HepG2 (cell line): ENCODE measurements at regions not wholly inside any gene's neighbourhood (a gene's known extent, or its start where the extent isn't known, plus 50 kb on each side); places are given as distances from the start of the nearest gene placed in this dataset.

ENCODE experiments used
- ATAC-seq: fragments of 200-7000 bp; cut with Tn5 transposase; 3 replicates; pipeline ENCODE4 v1.9.1; 2020; ENCODE audit warnings: mild to moderate bottlenecking, moderate library complexity
- BruUV-seq: library from RNA; stranded (reverse); fragments of 400-500 nt; replicated peaks from 2 replicates; lab custom pipeline; 2021; lab: Mats Ljungman, UMichigan
- CTCF ChIA-PET: fragments of 300-600 bp; formaldehyde crosslinking; extraction: SDS; loops from one replicate; lab custom pipeline; 2021; ENCODE audit warnings: low total read pairs, inconsistent platforms, low intra/inter-chr PET ratio; lab: Yijun Ruan, JAX
- POLR2A ChIA-PET: fragments of 350-600 bp; sonication (Branson Sonifier 250); formaldehyde crosslinking; loops from one replicate; lab custom pipeline; 2020; ENCODE audit warnings: antibody characterized with exemption, inconsistent platforms; lab: Yijun Ruan, JAX
- DNase-seq: peaks from one replicate; pipeline ENCODE4 v3.0.0-alpha.2; 2015; ENCODE audit warnings: low spot score
- FAIRE-seq: peaks from 3 replicates; lab custom pipeline; 2011; peaks lifted over from hg19 to GRCh38; lab: Jason Lieb, UNC
- H2AFZ ChIP-seq: one replicate; pipeline ENCODE4 v1.6.1; 2011; ENCODE audit warnings: low read length, inconsistent platforms
- H3K27ac ChIP-seq: fragments of 300-600 bp; 3 replicates; pipeline ENCODE4 v1.8.0; 2011; ENCODE audit warnings: mixed run types, mild to moderate bottlenecking, mixed read lengths, low read length, inconsistent platforms; ENCODE audit not compliant: insufficient read depth; ENCODE audit errors: extremely low read length
- H3K27me3 ChIP-seq, 2 experiments: fragments of 200-600 bp in 1 of 2; 2 replicates in 1 of 2; 3 replicates in 1 of 2; pipeline versions ENCODE4 v1.6.0 to v1.8.0; 2011; ENCODE audit warnings: low read length in 2 of 2, mild to moderate bottlenecking in 2 of 2, moderate library complexity in 2 of 2, inconsistent platforms in 1 of 2; ENCODE audit not compliant: insufficient read depth in 2 of 2, control insufficient read depth in 1 of 2
- H3K36me3 ChIP-seq, 2 experiments: fragments of 200-600 bp in 1 of 2; replicated peaks in 1 of 2; 2 replicates in 1 of 2; 3 replicates in 1 of 2; pipeline versions ENCODE4 v1.5.1 to v1.8.0; 2011; ENCODE audit warnings: low read length in 2 of 2, inconsistent platforms in 1 of 2; ENCODE audit not compliant: insufficient read depth in 2 of 2, control insufficient read depth in 1 of 2
- H3K4me1 ChIP-seq: 2 replicates; pipeline ENCODE4 v1.5.1; 2012; ENCODE audit warnings: low read length, inconsistent platforms; ENCODE audit not compliant: insufficient read depth
- H3K4me2 ChIP-seq: 2 replicates; pipeline ENCODE4 v1.6.0; 2011; ENCODE audit warnings: low read depth, low read length, inconsistent platforms
- H3K4me3 ChIP-seq, 3 experiments: fragments of 200-600 bp in 1 of 3; sonication (generic), shearing (Covaris generic) in 1 of 3; replicated peaks in 1 of 3; 2 replicates each; pipeline ENCODE4 v1.5.1; 2011 to 2016; ENCODE audit warnings: low read length in 3 of 3, inconsistent platforms in 2 of 3, low read depth in 2 of 3, mild to moderate bottlenecking in 2 of 3, control low read depth in 1 of 3, mixed read lengths in 1 of 3; ENCODE audit not compliant: insufficient read depth in 1 of 3
- H3K79me2 ChIP-seq: one replicate; pipeline ENCODE4 v1.6.1; 2011; ENCODE audit warnings: low read length, inconsistent platforms; ENCODE audit not compliant: insufficient read depth
- H3K9ac ChIP-seq: 2 replicates; pipeline ENCODE4 v1.6.0; 2011; ENCODE audit warnings: mild to moderate bottlenecking, low read depth, low read length, inconsistent platforms; ENCODE audit not compliant: insufficient read depth
- H3K9me3 ChIP-seq: 2 replicates; pipeline ENCODE4 v1.5.1; 2012; ENCODE audit warnings: mild to moderate bottlenecking, low read length
- H4K20me1 ChIP-seq: 2 replicates; pipeline ENCODE4 v1.6.0; 2011; ENCODE audit warnings: inconsistent platforms, mild to moderate bottlenecking, low read length, moderate library complexity; ENCODE audit not compliant: insufficient read depth
- ELK4 ChIP-seq: sonication (generic); formaldehyde crosslinking; IDR thresholded peaks from 2 replicates; pipeline ENCODE4 v1.9.0; 2021; ENCODE audit warnings: missing genetic modification reagents, borderline replicate concordance
- HNRNPK ChIP-seq: fragments of 200-400 bp; formaldehyde crosslinking; IDR thresholded peaks from 2 replicates; pipeline ENCODE4 v1.6.1; 2018; ENCODE audit warnings: low read length, low read depth, moderate library complexity, mild to moderate bottlenecking; ENCODE audit not compliant: poor library complexity, severe bottlenecking
- MEIS2 ChIP-seq: sonication (generic); formaldehyde crosslinking; IDR thresholded peaks from 2 replicates; pipeline ENCODE4 v1.9.0; 2021; ENCODE audit warnings: mild to moderate bottlenecking, missing genetic modification reagents
- NR3C1 ChIP-seq: sonication (generic); formaldehyde crosslinking; IDR thresholded peaks from 2 replicates; pipeline ENCODE4 v1.4.0; 2020; ENCODE audit warnings: missing genetic modification reagents
- PLRG1 ChIP-seq: fragments of 450-650 bp; conservative IDR thresholded peaks from 2 replicates; pipeline ENCODE4 v1.6.1; 2016
- SRF ChIP-seq: IDR thresholded peaks from 2 replicates; pipeline ENCODE4 v1.6.1; 2011; ENCODE audit warnings: mild to moderate bottlenecking, low read depth, low read length, moderate library complexity
- ZBTB8A ChIP-seq: sonication (generic); formaldehyde crosslinking; IDR thresholded peaks from 2 replicates; pipeline ENCODE4 v1.4.0; 2020; ENCODE audit warnings: mild to moderate bottlenecking, low read depth, missing genetic modification reagents, borderline replicate concordance
- ZNF260 ChIP-seq: sonication (generic); formaldehyde crosslinking; IDR thresholded peaks from 2 replicates; pipeline ENCODE4 v1.4.0; 2020; ENCODE audit warnings: missing genetic modification reagents, low read depth, mild to moderate bottlenecking, borderline replicate concordance
- ZNF775 ChIP-seq: sonication (generic); formaldehyde crosslinking; IDR thresholded peaks from 2 replicates; pipeline ENCODE4 v1.4.0; 2020; ENCODE audit warnings: missing genetic modification reagents, mild to moderate bottlenecking, moderate library complexity, borderline replicate concordance
- WGBS: methylation state at CpG from one replicate; pipeline ENCODE4 v1.1.6; 2017; ENCODE audit warnings: low lambda C conversion rate; 5-methylcytosine and 5-hydroxymethylcytosine counted together
- in situ Hi-C: cut with HindIII; loops from 2 replicates; pipeline ENCODE4 v1.10.0; 2017; ENCODE audit warnings: low pct_unique_long_range_greater_than_20kb; ENCODE audit not compliant: extremely low pct_ligation_motif_present
- intact Hi-C: fragments of 100-400 bp; cut with micrococcal nuclease; formaldehyde crosslinking; loops from one replicate; pipeline ENCODE4 v1.10.0; 2022; ENCODE audit not compliant: unreplicated experiment

GRCh38 chr4:154132406-154132805 lies 343.5 kb upstream of the SFRP2 start:
- ATAC-seq = no peak
- POLR2A ChIA-PET = no interaction called here

DNA sequence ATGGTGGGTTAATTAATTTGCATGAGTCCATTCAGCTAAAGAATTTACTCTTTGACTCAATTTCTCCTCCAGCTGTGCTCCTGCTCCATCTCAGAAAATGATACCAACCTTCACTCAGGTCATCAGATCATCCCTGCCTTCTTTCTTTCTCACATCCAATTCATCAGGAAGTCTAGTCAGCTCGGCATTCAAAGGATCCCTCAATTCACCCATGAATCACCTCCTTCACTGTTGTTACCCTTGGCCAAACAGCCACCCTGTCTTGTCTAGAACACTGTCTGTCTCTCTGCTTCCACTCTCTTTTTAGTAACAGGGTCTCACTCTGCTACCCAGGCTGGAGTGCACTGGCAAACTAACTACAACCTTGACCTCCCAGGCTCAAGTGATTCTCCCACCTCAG lies 337.4 kb upstream of the SFRP2 start:
- FAIRE-seq = no peak
- CTCF ChIA-PET = no interaction called here

More at GRCh38 chr4:154132406-154132805, 343.5 kb upstream of the SFRP2 start:
- H4K20me1 ChIP-seq = no peaks in the 10 kb centered on the region
- BruUV-seq = no TSS peak
- no peaks in the 10 kb centered on the region for H3K4me1 ChIP-seq
- no peak overlapping the region for H3K27ac ChIP-seq
- DNase-seq (no peak), FAIRE-seq (no peak)
- CTCF ChIA-PET = no interaction called here
- no peaks in the 10 kb centered on the region for H3K9me3 ChIP-seq
- TF ChIP-seq SRF (no peak), PLRG1 (no peak)
- TF ChIP-seq, all 625 proteins: peak for 0
- in situ Hi-C loops = no loop called here
- no peak overlapping the region for H3K4me2 ChIP-seq
- intact Hi-C loops = no loop called here
- H3K9ac ChIP-seq = no peak overlapping the region
- no peaks in the 10 kb centered on the region for H3K79me2 ChIP-seq
- H2AFZ ChIP-seq = no peak overlapping the region
- 0% methylated on average over 1 of the region's 1 CpG for WGBS
- H3K4me3 ChIP-seq = no peak overlapping the region
- H3K36me3 ChIP-seq = no peaks in the 10 kb centered on the region
- peaks cover 1 to 16% of the 10 kb centered on the region in 2 experiments; a peak in 2 of 5 replicates for H3K27me3 ChIP-seq

More for the DNA sequence above, 337.4 kb upstream of the SFRP2 start:
- in situ Hi-C loops = no loop called here
- no peak overlapping the region for H3K27ac ChIP-seq
- H3K36me3 ChIP-seq = no peaks in the 10 kb centered on the region
- no peak overlapping the region for H3K9ac ChIP-seq
- ATAC-seq = no peak
- WGBS = 0% methylated on average over 1 of the region's 1 CpG
- POLR2A ChIA-PET = no interaction called here
- H4K20me1 ChIP-seq = no peaks in the 10 kb centered on the region
- intact Hi-C loops = no loop called here
- H2AFZ ChIP-seq = no peak overlapping the region
- no peaks in the 10 kb centered on the region for H3K9me3 ChIP-seq
- BruUV-seq = no TSS peak
- H3K4me2 ChIP-seq = no peak overlapping the region
- no peak for DNase-seq
- H3K79me2 ChIP-seq = no peaks in the 10 kb centered on the region
- H3K4me1 ChIP-seq = no peaks in the 10 kb centered on the region
- no peak for TF ChIP-seq HNRNPK
- TF ChIP-seq ZNF260 = no peak
- no peak for TF ChIP-seq ZNF775 (CRISPR knock-in tag)
- no peak for TF ChIP-seq ZBTB8A (CRISPR knock-in tag)
- no peak for TF ChIP-seq MEIS2
- no peak for TF ChIP-seq ELK4 (CRISPR knock-in tag)
- no peak for TF ChIP-seq NR3C1 (CRISPR knock-in tag)
- TF ChIP-seq, all 625 proteins: peak for 0
- H3K27me3 ChIP-seq = 0 out of 5 replicates have a peak, but pooled peaks cover 0 to 2% of the 10 kb centered on the region in 2 experiments
- H3K4me3 ChIP-seq = no peak overlapping the region
